ENCODE measurements at regions not wholly inside any gene's neighbourhood (a gene's known extent, or its start where the extent isn't known, plus 50 kb on each side); places are given as distances from the start of the nearest gene placed in this dataset.
"Not testable (repeated sequence)": the region's sequence is repeated elsewhere in the genome, so short reads cannot be mapped to it uniquely, and the experiment has no call there.

DNA sequence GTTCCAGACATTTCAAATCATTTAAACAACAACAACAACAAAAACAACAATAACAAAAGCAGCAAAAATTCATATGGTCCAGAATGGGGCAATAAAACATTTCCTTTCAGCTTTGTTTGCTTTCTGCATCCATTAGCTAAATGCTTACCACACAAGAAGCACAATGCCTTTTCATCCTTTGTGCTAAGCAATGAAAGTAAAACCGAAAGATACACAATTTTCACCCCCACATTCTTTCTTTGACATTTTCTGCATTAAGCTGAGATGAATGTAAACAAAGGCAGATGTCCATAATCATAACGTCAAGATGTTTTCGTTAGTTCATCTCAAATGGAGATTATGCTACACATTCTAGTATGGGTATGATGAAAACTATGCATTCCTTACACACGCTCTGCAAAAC, 568.5 kb downstream of the SLITRK6 start:
- DNase-seq, result no peak

DNA sequence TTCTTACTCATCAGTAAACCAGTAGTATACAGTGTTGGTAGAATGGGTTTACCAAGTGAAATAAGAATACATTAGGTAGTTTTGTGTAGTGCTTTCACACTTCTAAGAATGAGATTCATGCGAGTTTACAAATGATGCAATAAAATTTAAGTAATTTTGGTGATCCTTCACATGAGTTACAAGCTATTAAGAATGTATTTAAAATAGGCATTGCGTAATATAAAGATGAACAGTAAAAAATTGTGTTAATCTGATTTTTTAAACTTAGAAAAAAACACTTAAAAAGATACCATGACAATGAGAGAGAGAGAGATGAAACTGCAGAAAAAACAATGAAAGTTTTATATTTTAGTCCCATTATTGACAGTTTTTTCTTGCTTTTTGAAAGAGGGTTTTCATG, 570.5 kb downstream of the SLITRK6 start:
- no peak for DNase-seq

DNA sequence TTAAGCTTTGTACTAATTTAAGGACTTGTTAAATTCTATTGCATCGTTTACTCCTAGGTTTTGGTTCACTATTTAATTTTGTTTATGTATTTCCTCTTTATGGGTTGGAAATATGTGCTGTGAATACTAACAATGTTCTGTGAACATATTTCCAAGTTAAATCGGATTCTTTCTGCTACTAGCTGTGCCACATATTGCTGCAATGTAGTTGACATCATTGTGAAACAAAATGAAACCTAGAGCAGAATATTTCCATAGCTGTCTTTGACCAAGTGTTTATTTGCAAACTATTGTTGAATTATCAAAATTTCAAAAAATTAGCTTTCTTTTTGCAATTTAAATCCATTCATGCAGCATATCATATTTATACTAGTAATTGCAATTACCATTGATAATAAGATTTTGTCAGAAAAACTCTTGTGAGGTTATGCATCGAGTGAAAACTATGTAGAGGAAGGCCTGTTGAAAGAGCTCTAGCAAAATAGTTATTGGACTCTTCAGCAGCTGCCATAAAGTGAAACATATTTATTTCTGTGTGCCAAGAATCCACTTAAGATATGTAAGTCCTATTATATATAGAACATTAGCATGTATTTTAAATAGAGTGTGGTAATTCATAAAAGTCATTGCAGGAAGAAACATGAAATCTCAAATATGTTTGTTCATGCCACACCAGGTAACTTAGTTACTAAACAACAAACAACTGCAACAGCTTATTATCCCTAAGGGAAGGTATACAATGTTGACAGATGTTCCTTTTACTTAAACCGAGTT, 575.1 kb downstream of the SLITRK6 start:
- no peak for DNase-seq

DNA sequence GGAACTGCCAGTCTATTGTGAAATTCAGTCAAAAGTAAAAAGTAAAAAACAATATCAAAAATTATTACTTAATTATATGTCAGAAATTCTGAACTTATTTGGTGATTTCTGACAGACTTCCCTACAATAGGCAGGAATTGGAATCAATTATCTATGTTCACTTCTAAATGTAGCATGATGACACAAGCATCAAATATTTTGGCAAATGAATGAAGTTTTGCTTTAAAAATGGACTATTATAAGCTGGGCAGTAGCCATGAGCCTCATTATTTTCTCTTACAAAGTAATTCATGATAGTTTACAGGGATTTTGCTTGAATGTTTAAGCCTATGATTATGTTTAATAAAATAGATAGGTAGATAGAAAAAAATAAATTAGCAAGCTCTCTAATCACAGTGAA, 582.6 kb downstream of the SLITRK6 start:
- DNase-seq, result no peak

DNA sequence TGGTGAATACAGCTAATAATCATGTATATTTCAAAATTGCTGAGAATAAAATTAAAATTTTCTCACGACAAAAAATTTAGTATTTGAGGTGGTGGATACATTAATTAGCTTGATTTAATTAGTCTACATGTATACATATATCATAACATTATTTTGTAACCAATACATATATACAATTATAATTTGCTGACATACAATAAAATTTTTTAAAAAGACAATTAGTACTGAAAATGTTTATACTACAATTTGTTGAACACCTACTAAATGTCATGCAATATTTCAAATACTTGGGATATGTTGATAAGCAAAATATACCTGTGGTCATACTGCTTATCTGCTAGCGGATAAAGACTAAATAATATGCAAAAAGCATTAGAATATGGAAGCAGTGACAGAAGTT, 586.5 kb downstream of the SLITRK6 start:
- DNase-seq, result no peak

DNA sequence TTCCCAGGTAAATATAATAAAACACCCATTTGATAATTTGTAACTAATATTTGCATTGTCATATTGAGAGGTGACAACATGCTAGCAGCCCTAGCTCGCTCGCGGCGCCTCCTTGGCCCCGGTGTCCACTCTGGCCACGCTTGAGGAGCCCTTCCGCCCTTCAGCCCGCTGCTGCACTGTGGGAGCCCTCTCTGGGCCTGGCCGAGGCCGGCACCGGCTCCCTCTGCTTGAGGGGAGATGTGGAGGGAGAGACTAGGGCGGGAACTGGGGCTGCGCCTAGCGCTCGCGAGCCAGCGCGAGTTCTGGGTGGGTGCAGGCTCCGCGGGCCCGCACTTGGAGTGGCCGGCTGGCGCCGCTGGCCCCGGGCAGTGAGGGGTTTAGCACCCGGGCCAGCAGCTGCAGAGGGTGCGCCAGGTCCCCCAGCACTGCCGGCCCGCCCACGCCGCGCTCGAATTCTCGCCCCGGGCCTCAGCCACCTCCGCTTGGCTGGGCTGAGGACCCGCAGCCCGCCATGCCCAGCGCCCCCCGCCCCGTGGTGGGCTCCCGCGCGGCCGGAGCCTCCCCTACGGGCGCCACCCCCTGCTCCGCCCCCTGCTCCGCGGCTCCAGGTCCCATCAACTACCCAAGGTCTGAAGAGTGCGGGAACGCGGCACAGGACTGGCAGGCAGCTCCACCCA, 594.4 kb downstream of the SLITRK6 start:
- DNase-seq, result no peak

DNA sequence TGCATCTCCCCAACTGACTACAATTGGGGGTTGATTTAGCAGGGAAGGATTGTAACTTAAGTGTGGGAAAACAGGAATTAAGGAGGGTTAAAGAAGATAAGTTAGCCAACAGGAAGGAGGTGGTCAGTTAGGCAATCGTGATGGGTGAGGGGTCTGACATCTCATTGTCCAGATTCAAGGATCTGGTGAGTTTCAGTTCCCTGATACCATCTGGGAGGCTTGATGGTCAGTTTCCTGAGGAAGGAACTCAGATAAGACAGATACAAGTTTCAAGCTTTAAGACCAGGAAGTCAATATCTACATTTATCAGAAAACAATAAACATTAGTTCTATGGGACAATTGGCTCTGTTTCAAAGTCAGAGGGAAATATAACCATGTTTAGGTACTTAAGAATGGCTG, 601.8 kb downstream of the SLITRK6 start:
- no peak for DNase-seq

DNA sequence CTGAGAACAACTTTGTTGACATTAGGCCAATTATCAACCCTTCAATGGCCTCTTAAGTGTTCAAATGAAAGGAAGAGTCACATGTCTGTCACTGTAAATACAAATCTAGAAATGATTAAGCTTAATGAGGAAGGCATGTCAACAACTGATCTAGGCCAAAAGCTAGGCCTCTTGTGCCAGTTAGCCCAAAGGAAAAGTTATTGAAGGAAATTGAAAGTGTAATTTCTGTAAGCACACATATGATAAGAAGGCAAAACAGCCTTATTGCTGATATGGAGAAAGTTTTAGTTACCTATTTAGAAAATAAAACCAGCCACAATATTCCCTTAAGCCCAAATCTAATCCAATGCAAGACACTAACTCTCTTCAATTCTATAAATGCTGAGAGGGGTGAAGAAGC, 604.7 kb downstream of the SLITRK6 start:
- no peak for DNase-seq

DNA sequence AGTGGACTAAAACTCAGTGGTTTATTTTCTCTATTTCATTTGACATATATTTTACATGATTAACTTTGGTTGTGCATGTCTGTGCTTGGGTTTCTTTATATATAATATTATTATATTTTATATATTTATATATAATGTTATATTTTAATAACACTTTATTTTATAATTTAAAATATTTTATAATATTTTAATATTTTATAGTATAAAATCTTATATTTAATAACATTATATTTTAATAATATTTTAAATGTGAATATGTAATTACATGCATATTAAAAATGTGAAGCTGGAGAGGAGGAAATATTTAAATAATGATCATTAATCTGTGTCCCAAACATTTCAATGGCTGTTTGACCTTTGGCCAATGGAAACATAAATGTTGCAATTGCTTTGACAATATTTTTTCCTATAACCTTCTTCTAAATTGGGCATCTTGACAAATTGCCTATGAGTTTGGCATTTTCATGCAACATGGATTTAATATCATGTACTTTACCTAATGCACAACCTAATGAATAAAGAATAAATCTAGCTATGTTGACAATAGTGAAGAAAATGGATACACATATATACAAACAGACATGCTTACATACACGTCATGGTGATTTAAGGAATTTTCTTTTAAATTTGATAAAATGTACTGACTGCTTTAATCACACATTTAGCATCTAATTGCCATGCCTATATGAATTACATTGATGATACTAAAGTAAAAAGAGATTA, 607.1 kb downstream of the SLITRK6 start:
- no peak for DNase-seq

DNA sequence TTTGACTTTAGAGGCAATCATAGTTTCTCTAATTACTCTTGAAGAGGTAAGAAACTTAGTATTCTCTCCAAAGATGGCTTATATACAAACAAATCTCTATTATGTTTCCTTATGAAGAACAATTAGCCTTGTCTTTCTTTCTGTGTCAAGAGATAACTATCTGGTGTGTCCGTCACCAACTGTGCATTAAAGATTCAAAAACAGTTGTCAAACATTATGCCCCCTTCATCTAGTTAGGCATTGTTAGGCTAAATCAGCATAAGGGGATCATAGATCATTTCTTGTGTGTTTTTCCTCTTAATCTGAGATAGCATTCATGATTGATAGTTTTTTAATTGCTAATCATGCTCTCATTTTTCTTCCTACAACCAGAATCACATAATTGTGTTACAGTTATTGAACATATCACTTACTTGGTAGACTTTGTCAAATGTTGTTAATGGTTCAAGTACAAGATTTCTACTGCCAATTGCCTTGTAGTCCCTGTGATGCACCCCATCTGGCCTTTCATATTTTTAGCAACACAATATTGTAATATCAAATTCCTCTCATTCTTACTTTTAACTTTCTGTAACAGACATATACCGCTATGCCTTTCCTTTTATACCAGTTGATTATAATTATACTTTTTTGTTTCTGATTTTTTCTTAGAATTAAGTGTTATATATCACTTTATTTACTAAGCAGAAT, 612.7 kb downstream of the SLITRK6 start:
- DNase-seq, result no peak

DNA sequence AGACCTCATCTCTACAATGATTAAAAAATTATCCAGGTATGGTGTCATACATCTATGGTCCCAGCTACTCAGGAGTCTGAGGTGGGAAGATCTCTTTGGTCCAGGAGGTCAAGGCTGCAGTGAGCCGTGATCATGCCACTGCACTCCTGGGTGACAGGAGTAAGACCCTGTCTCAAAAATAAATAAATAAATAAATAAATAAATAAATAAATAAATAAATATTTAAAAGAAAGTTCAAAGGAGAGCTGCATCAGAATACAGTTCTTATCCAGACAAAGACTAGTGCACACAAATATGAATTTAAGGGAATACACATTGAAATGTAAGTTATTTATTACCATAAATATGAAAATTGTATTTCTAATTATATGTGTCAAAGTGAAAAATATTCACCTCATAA, 624.9 kb downstream of the SLITRK6 start:
- no peak for DNase-seq

DNA sequence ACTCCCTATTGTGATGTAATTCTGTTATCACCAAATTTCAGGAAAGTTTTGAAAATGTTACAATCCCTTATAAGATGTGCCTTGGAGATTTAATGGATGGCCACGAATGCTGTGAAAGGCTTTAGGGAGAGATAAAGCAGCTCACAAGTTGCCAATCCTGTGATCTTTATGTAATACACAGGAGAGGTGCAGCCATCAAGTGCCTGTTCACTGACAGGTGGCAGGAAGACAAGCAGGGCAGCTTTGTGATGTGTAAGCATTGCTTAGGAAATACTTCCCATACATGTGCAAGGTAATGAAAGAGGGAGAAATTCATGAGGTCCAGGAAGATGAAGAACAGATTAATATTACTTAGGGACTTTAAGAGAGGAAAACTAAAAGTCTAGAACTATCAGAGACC, 628.8 kb downstream of the SLITRK6 start:
- DNase-seq, result no peak

DNA sequence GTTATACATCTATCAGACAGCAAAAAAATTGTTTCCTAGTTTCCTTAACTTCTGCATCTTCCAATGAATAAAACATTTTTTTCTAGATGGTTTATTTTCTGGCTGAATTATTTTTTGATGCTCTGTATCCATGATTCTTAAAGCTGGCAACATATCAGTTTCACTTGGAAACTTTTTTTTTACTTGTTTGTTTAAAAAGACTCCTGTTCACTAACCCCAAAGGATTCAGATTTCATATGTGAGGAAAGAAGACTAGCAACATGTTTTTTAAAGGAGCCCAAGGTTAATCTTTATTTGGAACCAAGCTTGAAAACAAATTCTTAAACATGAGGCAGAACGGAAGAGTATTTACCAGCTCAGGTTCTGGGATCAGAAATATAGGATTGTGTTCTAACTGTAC, 632.3 kb downstream of the SLITRK6 start:
- DNase-seq, result no peak

DNA sequence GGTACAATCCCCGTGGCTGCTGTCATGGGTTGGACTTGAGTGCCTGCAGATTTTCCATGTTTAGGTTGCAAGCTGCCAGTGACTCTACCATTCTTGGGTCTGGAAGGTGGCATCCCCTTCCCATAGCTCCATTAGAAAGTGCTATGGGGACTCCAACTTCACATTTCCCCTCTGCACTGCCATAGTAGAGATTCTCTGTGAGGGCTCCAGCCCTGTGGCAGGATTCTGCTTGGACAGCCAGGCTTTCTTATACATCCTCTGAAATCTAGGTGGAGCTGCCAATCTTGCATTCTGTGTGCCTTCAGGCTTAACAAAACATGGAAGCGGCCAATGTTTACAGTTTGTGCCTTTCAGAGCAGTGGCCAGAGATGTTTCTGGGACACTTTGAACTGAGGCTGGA, 636.2 kb downstream of the SLITRK6 start:
- no peak for DNase-seq

DNA sequence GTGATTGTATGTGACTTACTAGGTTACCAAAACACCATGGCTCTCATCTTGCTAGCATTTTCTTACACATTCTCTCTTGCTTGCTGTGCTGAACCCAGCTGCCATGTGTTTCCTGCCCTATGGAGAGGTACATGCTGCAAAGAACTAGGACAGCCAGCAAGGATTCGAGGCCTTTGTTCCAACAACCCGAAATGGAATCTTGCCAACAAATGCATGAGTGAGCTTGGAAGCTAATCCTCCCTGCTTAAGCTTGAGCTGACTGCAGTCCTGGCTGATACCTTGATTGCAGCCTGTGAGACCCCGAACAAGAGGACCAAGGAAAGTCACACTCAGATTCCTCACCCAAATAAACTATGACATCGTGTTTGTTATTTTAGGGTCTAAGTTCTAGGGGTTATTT, 651.2 kb downstream of the SLITRK6 start:
- DNase-seq, result peak in 1 of 56 donors; percentile 1

DNA sequence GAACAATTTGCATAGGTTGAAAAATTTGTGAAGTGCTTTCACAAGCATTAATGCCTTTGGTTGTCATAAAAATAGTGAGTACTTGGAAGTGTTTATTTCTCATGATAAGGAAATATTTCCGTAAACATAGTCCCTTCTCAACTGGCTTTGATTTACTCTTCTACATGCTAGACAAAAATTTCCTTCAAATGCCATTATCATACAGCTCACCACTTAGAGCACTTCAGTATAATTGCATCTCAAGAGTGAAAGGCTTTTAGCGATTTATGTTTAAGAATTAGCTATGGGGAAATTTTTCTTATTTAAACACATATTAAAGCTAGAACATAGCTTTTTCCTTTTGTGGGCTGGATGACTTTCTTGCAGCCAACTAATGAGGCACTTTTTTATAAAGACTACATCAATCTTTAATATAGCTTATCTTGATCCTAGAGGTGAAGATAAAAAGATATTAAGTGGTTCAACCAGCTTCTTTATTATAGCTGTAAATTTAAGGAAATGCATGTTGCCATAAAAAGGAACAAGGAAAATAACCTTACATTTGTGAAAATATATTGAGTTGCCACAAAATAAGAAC, 656.8 kb downstream of the SLITRK6 start:
- DNase-seq, result no peak

DNA sequence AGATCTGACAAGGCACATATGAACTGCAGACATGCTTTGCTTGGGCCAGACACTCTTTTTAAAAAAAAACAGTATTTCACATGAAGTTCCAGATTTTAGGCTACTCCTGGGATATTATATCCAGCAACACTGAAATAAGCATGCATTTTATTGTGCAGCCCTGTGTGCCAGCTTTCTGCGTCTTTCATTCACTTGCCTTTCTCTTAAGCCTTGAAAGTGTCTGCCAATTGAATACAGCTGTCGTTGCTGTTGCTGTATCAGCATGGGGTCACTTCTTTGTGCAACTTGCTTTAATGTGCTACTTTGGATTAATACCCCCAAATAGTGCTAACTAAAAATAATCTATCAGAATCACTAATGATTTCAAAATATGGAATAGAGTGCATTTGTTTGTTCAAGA, 657.8 kb downstream of the SLITRK6 start:
- no peak for DNase-seq

DNA sequence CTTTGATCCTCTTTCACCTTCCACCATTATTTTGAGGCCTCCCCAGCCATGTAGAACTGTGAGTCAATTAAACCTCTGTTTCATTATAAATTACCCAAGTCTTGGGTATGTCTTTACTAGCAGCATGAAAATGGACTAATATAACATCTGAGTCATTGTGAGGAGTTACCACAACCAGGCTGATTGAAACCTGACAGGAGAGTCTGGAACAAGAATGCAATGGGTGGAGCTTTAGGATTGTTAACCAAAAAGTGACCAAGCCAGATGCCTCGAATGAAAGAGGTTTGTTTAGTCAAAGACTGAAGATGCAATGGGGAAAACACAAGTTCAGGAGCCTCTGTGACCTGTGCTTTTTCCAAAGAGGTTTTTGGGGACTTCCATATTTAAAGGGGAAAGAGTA, 659.0 kb downstream of the SLITRK6 start:
- DNase-seq, result no peak

DNA sequence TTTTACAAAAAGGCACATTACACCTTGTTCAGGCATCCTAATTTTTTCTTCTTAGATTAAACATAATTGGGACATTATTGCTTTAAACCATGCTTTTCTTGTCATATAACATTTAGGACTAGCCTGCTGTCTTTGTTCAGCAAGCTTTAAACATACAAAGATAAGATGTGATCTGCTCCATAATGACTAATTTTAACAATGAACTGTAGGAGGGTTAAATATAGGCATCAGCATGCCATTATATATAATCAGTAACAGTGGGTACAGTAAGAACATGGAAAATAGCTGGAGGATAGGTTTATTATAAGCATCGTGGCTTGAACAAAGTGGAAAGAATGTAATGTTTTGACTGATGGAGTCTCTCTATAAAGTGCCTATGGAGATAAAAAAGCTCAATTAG, 661.7 kb downstream of the SLITRK6 start:
- no peak for DNase-seq

DNA sequence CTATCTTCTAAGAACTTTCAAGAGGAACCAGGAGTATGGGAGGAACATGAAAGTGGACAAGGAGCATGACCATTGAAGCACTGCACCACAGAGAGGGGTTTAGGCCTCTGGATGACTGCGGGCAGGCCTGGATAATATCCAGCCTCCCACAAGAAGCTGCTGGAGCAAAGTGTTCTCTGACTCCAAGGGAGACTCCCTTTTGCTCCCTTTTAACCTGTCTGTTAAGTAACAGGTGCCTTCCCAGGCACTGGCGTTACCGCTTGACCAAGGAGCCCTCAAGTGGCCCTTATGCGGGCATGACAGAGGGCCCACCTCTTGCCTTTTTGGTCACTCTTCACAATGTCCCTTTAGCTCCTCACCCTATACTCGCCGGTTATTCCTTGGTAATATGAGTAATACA, 666.2 kb downstream of the SLITRK6 start:
- DNase-seq, result no peak

DNA sequence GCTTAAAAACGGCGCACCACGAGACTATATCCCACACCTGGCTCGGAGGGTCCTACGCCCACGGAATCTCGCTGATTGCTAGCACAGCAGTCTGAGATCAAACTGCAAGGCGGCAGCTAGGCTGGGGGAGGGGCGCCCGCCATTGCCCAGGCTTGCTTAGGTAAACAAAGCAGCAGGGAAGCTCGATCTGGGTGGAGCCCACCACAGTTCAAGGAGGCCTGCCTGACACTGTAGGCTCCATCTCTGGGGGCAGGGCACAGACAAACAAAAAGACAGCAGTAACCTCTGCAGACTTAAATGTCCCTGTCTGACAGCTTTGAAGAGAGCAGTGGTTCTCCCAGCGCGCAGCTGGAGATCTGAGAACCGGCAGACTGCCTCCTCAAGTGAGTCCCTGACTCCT, 675.7 kb downstream of the SLITRK6 start:
- not testable (repeated sequence) for DNase-seq

DNA sequence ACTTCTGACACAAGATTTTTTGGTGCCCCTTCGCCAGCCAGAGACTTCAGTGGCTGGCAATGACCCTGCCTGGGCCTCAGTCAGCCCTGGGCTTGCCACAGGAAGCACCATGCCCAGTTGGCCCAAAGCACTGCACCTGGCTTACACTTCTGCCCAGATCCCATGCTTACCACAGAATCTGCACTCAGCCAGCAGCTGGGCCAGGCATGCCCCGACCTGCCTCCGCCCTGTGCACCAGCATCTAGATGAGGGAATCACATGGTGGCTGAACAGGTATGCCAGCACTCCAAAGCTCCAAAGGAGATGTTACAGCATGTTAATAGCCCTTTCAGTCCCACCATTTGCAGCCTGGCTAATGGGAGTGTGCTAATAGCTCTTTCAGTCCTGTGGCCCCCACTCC, 690.9 kb downstream of the SLITRK6 start:
- peak in 1 of 56 donors; percentile 2 for DNase-seq

Data from nucleus accumbens (tissue), 56 donors.